Upper lobe of left lung (tissue), 6 donors: ENCODE measurements at regions not wholly inside any gene's neighbourhood (a gene's known extent, or its start where the extent isn't known, plus 50 kb on each side); places are given as distances from the start of the nearest gene placed in this dataset.
A peak's percentile ranks its signal among the peaks of the same experiment; 100 is the strongest.

Experiments used
- ATAC-seq, 2 donors: fragments of 200-7000 bp; cut with Tn5 transposase; one replicate each; pipeline ENCODE4 v1.9.1; 2022; ENCODE audit warnings: mild to moderate bottlenecking in 2 of 2, moderate library complexity in 2 of 2; ENCODE audit not compliant: low FRiP score in 2 of 2
- DNase-seq, 2 donors: peaks; one replicate each; pipeline ENCODE4 v3.0.0-alpha.2; 2019 to 2020
- H3K27ac ChIP-seq, 4 donors: fragments of 200-600 bp; sonication (generic); one replicate each; pipeline ENCODE4 v1.5.1; 2016 to 2019
- H3K27me3 ChIP-seq, 4 donors: fragments of 200-600 bp; sonication (generic); one replicate each; pipeline ENCODE4 v1.5.1; 2017 to 2019
- H3K36me3 ChIP-seq, 4 donors: fragments of 200-600 bp; sonication (generic); one replicate each; pipeline ENCODE4 v1.5.1; 2016 to 2019
- H3K4me1 ChIP-seq, 4 donors: fragments of 200-600 bp; sonication (generic); one replicate each; pipeline ENCODE4 v1.5.1; 2018 to 2019
- H3K4me3 ChIP-seq, 4 donors: fragments of 200-600 bp; sonication (generic); one replicate each; pipeline ENCODE4 v1.5.1; 2017 to 2019; ENCODE audit warnings: mild to moderate bottlenecking in 2 of 4, moderate library complexity in 1 of 4
- H3K9me3 ChIP-seq, 4 donors: fragments of 200-600 bp; sonication (generic); one replicate each; pipeline ENCODE4 v1.5.1; 2018 to 2019
- EP300 ChIP-seq, 4 donors: sonication (generic); formaldehyde crosslinking; IDR thresholded peaks; one replicate each; pipeline ENCODE4 v1.5.1; 2017; ENCODE audit warnings: antibody characterized with exemption in 4 of 4, control low read depth in 2 of 4
- POLR2A ChIP-seq, 4 donors: fragments of 450-650 bp; IDR thresholded peaks; one replicate each; pipeline ENCODE4 v1.5.1; 2016 to 2017; ENCODE audit warnings: antibody characterized with exemption in 4 of 4, mild to moderate bottlenecking in 2 of 4
- POLR2AphosphoS5 ChIP-seq, 2 donors: sonication (generic); formaldehyde crosslinking; IDR thresholded peaks; one replicate each; pipeline ENCODE4 v1.5.1; 2017; ENCODE audit warnings: antibody characterized with exemption in 2 of 2
- WGBS, 2 donors: methylation state at CpG; one replicate each; pipeline ENCODE4 v1.1.5; 2017 to 2018; 5-methylcytosine and 5-hydroxymethylcytosine counted together
- TF ChIP-seq, protein P1 (sequence below), 6 experiments: fragments of 450-650 bp in 4 of 6; fragments of 200-600 bp in 2 of 6; sonication (generic) in 2 of 6; IDR thresholded peaks; one replicate each; pipeline ENCODE4 v1.5.1; 2016 to 2019; ENCODE audit warnings: antibody characterized with exemption in 6 of 6
- donor health status: DM: no; HTN: no; CAD: no; lungs with moderate emphysema.
- donor health status: DM: no; HTN: yes; CAD: no; lungs with severe emphysema.

DNA sequence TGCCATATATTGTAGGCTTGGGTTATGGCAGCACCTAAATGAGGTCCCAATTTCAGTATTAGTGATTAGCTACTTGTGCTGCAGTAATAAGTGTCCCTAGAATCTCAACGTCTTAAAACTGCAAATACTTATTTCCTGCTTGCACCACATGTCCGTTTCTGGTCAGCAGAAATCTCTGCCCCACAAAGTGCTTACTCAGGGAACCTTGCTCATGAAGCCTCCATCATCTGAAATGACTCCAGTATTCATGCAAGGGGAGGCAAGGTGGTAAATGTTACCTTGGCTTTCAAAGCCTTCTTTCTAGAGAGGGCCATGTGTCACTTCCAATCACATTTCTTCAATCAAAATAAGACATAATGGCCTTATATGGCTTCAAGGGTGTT lies 274.2 kb upstream of the KAZN start:
- Histone ChIP-seq H3K4me1 (no peaks in the 10 kb centered on the region), H3K27me3 (no peaks in the 10 kb centered on the region), H3K36me3 (no peaks in the 10 kb centered on the region), H3K9me3 (no peaks in the 10 kb centered on the region), H3K4me3 (no peak overlapping the region), H3K27ac (no peak overlapping the region)
- TF ChIP-seq POLR2AphosphoS5 (IDR thresholded peaks at IDR 0.05) (no peak), POLR2A (IDR thresholded peaks at IDR 0.05) (no peak), EP300 (IDR thresholded peaks at IDR 0.05) (no peak)
- TF ChIP-seq, protein P1, sequence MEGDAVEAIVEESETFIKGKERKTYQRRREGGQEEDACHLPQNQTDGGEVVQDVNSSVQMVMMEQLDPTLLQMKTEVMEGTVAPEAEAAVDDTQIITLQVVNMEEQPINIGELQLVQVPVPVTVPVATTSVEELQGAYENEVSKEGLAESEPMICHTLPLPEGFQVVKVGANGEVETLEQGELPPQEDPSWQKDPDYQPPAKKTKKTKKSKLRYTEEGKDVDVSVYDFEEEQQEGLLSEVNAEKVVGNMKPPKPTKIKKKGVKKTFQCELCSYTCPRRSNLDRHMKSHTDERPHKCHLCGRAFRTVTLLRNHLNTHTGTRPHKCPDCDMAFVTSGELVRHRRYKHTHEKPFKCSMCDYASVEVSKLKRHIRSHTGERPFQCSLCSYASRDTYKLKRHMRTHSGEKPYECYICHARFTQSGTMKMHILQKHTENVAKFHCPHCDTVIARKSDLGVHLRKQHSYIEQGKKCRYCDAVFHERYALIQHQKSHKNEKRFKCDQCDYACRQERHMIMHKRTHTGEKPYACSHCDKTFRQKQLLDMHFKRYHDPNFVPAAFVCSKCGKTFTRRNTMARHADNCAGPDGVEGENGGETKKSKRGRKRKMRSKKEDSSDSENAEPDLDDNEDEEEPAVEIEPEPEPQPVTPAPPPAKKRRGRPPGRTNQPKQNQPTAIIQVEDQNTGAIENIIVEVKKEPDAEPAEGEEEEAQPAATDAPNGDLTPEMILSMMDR (IDR thresholded peaks at IDR 0.05): no peak
- WGBS, 2 donors: 40 to 44% methylated on average over 2 of the region's 2 CpGs
- DNase-seq (no peak), ATAC-seq (no peak)

DNA sequence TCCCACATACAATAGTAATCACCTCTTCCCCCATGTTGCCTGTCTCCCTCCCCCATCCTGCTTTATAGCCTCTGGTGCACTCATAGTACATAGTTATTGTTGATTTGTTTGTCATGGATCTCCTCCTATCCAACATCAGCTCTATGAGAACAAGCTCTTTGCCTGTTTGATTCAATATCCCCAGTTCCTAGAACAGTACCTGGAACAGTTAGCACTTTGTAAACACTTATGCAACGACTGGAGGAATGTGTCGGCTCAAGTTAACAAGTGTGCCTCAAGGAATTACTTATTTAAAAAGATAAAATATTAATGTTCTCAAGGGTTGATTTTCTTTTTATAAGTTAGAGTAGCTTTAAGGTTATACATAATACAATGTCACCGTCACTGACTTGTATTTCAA lies 271.6 kb upstream of the KAZN start:
- peaks cover 0 to 4% (median 2%) of the 10 kb centered on the region in 4 donors for H3K9me3 ChIP-seq
- DNase-seq (no peak), ATAC-seq (no peak)
- no peaks in the 10 kb centered on the region for H3K27me3 ChIP-seq
- no peak overlapping the region for H3K4me3 ChIP-seq
- H3K36me3 ChIP-seq: no peaks in the 10 kb centered on the region
- 70 to 74% methylated on average over 3 of the region's 3 CpGs for WGBS, 2 donors
- TF ChIP-seq POLR2A (IDR thresholded peaks at IDR 0.05) (no peak), POLR2AphosphoS5 (IDR thresholded peaks at IDR 0.05) (no peak), EP300 (IDR thresholded peaks at IDR 0.05) (no peak)
- TF ChIP-seq, protein P1 (IDR thresholded peaks at IDR 0.05): no peak
- no peaks in the 10 kb centered on the region for H3K4me1 ChIP-seq
- no peak overlapping the region for H3K27ac ChIP-seq

DNA sequence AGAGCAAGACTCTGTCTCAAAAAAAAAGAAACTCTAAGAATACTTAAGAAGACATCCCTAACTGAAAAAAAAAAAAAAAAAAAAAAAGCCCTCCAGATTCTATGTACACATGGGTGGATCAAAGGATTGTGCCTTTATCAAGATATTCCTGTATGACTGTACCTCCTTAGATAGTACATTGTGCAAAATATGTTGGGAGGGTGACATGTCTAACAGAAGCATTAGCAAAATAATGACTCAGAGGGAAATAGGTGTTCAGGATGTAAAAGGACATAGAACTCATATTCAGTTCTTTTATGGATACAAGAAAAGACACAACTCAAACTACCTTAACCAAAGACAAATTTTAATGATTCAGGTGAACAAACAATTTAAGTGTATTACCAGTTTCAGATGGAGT lies 269.8 kb upstream of the KAZN start:
- TF ChIP-seq POLR2A (IDR thresholded peaks at IDR 0.05): no peak
- no peak for TF ChIP-seq POLR2AphosphoS5 (IDR thresholded peaks at IDR 0.05)
- TF ChIP-seq, protein P1 (IDR thresholded peaks at IDR 0.05): no peak
- TF ChIP-seq EP300 (IDR thresholded peaks at IDR 0.05): no peak
- H3K9me3 ChIP-seq: peaks cover 0 to 4% (median 2%) of the 10 kb centered on the region in 4 donors

DNA sequence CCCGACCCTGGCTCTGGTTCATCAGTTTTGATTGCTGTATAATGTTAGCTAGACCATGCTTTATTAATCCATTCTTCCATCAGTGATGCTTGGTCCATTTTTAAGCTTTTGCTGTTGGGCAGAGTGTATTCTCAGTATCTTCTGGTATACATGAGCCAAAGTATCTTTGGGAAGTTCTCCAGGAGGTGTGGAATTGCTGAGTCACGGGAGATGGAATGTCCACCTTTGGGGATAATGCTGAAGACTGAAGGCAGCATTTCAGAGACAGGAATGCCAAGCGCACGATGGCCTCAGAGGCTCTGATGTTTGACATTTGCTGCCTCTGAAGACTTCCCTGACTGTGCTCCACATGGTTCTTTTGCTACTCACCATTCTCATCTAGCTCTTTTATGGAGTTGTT lies 266.3 kb upstream of the KAZN start:
- TF ChIP-seq EP300 (IDR thresholded peaks at IDR 0.05) (no peak), POLR2AphosphoS5 (IDR thresholded peaks at IDR 0.05) (no peak), POLR2A (IDR thresholded peaks at IDR 0.05) (no peak)
- TF ChIP-seq, protein P1 (IDR thresholded peaks at IDR 0.05): no peak
- Histone ChIP-seq H3K27me3 (no peaks in the 10 kb centered on the region), H3K9me3 (peaks cover 0 to 4% (median 2%) of the 10 kb centered on the region in 4 donors), H3K36me3 (no peaks in the 10 kb centered on the region), H3K4me3 (no peak overlapping the region), H3K27ac (no peak overlapping the region), H3K4me1 (no peaks in the 10 kb centered on the region)
- DNase-seq (no peak), ATAC-seq (peak in 1 of 2 donors; percentile 51)
- WGBS, 2 donors: 82 to 85% methylated on average over 4 of the region's 4 CpGs

More for the DNA sequence above, 269.8 kb upstream of the KAZN start:
- Histone ChIP-seq H3K4me3 (no peak overlapping the region), H3K4me1 (no peaks in the 10 kb centered on the region), H3K36me3 (no peaks in the 10 kb centered on the region), H3K27me3 (no peaks in the 10 kb centered on the region), H3K27ac (no peak overlapping the region)
- ATAC-seq: no peak
- DNase-seq: no peak

DNA sequence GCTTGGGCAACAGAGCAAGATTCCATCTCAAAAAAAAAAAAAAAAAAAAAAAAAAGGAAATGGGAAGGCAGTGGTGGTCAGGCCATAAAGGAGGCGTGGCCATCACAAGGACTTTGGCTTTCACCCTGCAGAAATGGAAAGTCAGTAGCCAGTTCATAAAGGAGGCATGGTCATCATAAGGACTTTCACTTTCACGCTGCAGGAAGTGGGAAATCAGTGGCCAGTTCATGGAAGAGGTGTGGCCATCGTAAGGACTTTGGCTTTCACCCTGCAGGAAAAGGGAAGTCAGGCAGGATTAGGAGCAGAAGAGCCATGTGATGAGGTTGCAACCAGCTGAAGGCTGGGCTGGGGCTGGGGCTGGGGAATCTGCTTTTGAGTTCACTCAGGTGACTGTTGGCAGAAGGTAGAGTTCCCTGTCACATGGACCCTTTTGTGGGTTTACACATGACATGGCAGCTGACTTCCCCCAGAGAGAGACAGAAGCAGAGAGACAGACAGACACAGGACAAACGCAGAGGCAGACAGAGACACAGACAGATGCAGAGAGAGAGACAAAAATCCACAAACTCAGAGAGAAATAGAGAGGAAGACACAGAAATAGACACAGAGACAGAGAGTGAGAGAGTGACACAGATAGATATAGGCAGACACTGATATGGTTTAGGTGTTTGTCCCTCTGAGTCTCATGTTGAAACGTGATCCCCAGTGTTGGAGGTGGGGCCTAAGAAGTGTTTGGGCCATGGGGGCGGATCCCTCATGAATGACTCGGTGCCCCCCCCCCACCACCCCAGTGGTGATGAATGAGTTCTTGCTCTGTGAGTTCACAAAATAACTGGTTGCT lies 263.9 kb upstream of the KAZN start:
- Histone ChIP-seq H3K36me3 (no peaks in the 10 kb centered on the region), H3K4me1 (no peaks in the 10 kb centered on the region), H3K27ac (no peak overlapping the region), H3K9me3 (peaks cover 0 to 4% (median 2%) of the 10 kb centered on the region in 4 donors), H3K4me3 (no peak overlapping the region), H3K27me3 (no peaks in the 10 kb centered on the region)
- WGBS, 2 donors: 65 to 73% methylated on average over 7 of the region's 7 CpGs
- ATAC-seq: peak in 1 of 2 donors; percentile 17
- TF ChIP-seq EP300 (IDR thresholded peaks at IDR 0.05): no peak
- DNase-seq: no peak
